Effector CD4-positive, alpha-beta T cell (primary cell): ENCODE measurements at regions not wholly inside any gene's neighbourhood (a gene's known extent, or its start where the extent isn't known, plus 50 kb on each side); places are given as distances from the start of the nearest gene placed in this dataset.

Experiments
- DNase-seq: peaks from one replicate; pipeline ENCODE4 v3.0.0-alpha.2; 2020

DNA sequence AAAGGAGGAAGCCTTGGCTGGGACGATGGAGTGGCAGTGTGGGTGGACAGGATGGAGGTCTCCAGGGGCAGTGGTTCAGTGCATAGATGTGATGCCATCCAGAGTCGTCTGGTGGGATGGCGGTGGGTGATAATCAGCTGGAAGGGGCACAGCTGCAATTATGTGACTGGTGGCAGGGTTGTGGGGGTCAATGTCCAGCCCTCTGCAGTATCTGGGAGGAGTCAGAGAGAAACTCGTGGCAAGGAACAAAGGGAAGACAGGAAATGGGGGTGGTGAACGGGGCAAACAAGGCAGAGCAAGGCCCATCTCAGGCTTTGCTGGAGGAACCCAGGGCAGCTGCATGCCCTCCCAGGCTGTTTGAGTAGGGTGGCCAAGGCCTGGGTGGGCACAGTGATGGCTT, 118.3 kb upstream of the USP24 start:
- no peak for DNase-seq

DNA sequence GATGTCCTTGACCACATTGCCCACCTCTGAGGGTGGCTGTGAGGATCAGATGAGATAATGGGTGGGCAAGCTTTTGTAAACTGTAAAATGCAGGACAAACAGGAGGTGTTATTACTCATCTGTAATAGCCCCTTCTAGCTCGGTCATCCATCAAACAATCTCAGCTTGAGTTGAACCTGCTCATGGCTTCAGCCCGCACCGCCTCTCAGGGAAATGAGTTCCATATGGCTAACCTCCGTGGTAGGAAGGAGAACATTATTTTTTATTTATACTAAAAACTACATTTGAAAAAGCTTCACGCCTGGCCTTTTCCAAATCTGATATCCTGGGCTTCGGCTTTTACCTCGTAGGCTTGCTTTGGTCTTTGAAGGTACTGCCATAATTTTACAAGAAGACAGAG, 116.2 kb upstream of the USP24 start:
- no peak for DNase-seq

DNA sequence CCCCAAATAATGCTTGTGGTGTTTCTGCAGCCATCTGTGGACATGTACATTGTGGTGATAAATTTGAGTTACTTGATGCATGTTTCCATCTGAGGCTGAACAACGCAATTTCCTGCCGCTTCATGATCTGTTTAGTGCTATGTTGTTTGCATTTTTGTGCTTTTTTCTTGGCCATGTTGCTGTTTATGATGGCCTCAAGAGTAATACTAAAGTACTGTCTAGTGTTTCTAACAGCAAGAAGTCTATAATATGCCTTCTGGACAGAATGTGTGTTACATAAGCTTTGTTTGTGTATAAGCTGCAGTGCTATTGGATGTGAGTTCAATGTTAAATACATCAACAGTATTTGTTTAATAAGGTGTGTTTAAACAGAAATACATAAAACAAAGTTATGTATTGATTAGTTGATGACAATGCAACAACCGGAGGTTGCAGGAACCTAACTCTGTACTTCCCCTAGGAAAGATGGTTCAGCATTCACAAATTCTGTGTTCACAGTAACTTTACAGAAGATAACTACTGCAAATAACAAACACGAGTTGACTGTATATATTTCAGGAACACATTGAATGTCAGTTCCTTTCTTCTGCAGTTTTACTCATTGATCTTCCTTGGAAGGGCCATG, 114.8 kb upstream of the USP24 start:
- no peak for DNase-seq

DNA sequence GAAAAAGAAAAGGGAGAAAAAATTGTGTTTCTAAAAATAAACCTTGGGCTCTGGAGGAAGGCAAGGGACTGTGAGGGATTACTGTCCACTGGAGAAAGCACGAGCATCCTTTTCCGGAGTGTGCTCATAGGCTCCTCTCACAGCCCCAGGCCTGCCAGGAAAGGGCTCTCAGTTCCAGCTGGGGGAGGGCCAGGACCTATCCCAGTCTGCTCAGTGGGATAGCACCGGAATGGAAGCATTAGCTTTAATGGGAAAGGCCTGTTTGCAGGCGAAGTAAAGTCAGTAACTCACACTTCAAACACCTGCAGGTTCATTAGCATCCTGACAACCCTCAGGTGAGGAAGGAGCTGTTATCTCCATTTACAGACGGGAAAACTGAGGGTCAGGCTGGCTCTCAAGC, 113.9 kb upstream of the USP24 start:
- DNase-seq, result no peak

DNA sequence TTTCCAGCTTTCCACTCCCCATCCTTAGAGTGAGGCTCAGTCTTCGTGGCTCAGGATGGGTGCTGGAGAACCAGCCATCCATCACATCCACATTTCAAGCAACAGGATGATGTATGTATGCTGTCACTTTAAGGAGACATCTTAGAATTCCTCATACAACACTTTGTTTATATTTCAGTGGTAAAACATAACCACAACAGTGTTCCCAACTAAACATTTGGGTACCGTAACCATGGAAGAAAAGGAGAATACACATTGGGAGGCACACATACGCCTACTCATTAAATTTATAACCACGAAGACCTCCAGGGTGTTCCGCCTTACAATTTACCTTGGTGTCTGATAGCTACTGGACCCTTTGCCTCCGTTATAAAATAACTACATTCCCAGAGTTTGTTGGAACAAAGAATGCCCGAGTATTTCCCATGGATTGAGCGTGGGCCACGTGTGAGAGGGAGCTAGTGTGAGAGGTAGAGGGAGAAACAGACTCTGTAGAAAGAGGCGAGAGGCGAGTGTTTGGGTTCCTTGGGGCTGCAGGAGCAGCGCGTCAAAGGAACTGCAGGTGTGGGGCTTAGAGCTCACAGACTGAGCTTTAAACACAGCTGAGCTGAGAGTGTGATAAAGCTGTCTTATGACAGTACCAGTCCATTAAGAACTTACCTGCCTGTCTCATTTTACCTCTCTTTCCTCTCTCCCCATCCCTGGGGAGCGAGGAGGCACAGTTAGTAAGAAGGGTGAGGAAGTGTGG, 111.5 kb upstream of the USP24 start:
- DNase-seq, result no peak

DNA sequence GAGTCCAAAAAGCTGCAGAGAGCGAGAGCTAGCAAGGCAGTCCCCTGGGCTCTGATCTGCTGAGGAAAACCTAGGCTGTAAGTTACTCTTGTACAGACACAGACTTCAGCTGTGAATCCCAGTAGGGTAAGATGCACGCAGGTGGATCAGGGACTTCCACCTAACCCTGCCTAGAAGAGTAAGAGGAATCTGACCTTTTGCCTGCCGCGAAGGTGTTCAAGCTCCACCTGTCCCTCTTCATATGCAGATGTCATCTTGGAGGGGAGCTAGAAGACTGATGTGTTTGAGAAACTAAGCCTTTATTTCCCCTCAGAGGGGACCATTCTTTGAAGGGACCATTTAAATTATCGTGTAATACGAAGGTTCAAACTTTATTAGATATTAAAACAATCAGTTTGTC, 108.6 kb upstream of the USP24 start:
- DNase-seq, result no peak

DNA sequence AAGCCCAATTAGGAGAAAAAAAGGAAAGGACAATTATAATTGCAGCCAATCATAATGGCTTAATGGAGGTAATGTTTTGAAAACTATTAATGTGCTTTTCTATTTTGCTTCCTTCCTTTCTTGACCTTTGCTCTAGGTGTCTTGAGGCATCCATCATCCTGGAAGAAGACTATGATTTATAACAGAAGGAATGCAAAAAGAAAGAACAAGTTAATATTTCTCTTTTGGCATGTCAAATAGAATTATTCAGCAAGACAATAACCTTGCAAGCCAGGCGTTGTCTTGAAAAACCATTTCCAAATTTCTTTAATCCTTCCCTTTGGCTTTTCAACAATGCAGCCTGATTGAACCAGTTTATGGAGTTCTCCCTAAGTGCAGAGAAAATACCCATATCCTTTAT, 107.7 kb upstream of the USP24 start:
- no peak for DNase-seq

DNA sequence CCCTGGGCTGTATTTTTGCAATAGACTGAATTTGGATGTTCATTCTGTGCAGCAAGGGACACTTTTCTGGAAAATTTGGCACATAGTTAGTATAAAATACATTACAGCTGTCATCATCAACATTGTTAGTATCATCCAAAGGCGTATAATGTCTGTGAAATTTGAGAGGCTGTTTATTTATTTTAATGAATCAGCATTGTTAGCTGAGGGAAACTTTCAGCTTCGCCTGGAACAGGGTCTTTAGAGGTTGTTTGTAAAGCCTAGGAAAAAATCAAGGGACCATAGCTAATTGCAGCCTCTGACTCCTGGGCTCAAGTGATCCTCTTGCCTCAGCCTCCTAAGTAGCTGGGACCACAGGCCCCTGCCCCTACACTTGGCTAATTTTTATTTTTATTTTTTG, 106.8 kb upstream of the USP24 start:
- DNase-seq, result no peak

DNA sequence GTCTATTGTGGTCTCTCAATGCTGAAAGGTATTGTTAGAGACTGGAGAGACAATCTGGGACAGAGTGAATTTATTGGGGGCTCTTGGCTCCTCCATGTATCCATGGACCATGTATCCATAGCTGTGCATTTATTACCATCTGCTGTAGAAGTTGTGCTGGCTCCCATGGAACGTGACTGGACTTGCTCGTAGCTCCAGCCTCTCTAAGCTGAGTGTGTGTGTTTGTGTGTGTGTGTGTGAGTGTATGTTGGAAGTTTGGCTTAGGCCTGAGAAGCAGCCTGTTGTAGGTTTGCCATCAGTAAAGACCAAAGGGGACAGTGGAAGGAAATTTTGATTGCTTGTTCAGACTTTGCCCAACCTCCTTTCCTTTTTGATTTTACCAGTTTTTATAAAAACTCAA, 105.7 kb upstream of the USP24 start:
- no peak for DNase-seq

DNA sequence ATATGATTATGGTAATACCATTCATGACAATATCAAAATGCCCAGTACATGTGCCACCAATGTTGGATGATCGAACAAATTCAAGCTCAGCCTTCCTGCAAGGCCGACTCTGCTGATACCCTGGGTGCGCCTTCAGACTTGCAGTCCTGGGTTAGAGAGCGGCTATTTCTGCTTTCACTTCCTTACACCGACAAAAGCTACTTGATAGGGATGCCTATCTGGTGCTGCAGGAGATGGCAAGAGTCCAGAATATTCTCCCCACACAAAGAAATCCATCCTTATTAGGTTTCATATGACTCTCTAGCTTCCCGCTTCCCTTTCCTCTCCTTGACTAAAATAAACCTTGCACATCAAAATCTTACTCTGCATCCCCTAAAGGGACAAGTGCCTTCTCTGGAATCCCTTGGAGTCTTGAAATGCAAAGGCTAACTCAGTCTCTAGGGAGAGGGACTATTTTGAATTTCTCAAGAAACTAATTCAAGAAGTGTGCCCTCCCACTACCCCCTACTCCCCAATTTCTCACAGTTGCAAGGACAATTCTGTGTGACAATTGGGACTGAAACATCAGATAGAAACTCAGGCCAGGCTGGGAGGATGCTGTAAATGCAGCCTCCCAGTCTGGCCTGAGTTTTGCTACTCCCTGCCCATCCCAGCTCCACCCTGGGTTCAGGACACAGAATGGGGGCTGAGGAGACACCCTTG, 103.1 kb upstream of the USP24 start:
- DNase-seq, result no peak

DNA sequence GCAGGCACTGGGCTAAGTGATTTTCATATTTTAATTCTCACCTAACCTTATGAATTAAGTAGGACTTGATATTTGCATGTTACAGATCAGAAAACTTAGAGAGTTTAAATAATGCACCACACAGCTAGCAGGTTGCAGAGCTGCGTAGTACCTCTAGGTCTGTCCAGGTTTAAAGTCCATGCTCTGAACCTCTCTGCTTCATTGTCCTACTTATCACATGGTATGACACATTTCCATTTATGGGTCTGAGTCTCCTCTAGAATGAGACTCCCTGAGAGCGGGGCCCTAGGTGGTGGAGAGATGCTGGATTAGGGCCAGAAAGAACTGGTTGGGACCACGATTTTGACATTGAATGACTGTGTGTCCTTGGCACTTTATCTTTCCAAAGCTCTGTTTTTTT, 102.5 kb upstream of the USP24 start:
- DNase-seq, result no peak

DNA sequence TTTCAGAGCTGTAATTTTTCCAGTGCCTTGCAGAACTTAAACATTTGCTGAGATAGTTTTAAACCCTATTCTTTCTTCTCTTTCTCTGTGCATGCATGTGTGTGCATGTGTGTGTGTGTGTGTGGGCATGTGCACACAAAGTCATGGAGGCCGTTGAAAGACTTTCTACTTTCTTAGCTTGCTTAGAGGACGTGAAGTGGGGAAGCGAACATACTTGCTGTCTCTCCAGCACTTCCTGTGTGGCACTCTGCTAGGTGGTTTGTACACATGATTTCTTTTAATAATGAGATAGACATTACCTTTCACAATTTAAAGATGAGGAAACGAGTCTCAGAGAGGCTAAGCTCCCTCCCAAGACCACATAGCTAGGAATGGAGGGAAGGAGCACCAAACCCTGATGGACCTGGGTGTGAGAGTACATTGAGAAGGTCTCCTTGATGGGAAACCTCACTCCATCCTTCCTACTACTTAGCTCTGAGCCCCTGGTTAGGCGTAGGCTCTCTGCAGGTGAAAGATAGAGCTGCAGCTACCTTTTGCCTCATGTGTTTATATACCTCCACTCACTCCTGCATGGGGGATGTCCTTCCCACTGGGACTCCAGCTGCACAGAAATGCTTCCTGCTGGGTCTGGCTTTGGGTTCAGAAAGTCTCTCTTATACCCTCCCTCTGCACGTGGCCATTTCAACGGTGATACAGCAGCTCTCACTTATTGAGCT, 101.9 kb upstream of the USP24 start:
- no peak for DNase-seq

DNA sequence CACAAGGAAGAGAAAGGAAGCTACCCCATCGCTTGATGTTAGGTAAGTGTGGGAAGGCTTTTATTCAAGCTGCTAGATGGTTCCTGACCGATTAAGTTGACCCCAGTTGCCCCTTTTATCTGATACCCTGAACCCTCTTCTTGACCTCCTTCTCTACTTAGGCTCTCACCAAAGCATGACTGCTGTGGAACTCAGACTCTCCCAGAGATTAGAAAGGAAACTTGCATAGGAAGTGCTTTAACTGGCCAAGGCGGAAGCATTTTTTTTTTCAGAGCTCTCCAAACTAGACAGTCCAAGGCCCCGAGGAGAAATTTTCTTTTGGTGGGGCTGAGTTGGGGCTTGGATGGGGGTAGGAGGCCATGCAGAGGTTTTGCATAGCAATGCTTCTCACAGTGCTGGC, 101.3 kb upstream of the USP24 start:
- no peak for DNase-seq

DNA sequence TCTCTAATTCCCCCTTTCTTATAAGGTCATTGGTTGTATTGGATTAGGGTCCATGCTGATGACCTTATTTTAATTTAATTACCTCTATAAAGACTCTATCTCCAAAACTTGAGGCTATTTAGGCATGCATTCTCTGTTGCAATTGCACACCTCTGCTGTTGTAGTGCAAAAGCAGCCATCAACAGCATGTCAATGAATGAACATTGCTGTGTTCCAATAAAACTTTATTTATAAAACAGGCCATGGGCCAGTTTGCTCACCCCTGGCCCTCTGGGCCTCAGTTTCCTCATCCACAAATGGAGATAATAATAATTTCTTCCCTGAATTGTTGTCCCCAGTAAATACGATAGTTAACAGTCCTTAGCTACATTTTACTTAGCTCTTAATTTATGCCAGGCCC, 100.4 kb upstream of the USP24 start:
- DNase-seq, result no peak

DNA sequence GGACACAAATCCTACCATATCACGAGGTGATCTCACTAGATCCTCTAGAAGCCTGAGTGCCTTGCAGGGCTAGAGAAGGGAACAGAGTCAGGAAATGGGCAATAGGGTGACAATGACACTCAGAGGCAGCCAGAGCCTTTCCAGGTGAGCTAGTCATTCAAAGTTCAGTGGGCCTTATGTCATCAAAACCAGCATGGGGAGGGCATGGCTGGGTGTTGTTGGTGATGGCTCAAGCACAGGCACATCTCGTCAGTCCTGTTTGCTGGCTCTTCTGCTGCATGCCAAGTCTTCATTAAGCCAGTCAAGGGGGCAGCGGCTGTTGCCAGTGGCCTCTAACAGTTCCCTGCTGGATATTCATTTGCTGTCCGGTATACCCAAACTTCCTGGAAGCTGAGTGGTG, 99.6 kb upstream of the USP24 start:
- DNase-seq, result no peak

DNA sequence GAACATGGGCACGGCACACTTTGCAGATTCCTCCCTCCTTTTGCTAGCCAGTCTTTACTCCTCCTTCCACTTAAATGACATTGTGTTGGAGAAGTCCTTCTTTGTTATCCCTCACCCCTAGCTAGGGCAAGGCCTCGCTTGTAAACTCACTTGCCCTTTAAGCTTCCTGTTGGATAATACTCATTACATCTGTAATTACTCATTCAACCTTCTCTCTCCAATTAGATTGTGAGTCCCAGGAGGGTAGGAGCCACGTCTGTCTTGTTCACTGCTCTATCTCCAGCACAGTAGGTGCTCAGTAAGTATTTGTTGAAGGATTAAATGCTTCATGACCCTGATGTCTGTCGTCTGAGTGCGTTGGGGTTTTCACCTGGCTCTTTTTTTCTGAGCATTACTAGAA, 98.7 kb upstream of the USP24 start:
- DNase-seq, result no peak

DNA sequence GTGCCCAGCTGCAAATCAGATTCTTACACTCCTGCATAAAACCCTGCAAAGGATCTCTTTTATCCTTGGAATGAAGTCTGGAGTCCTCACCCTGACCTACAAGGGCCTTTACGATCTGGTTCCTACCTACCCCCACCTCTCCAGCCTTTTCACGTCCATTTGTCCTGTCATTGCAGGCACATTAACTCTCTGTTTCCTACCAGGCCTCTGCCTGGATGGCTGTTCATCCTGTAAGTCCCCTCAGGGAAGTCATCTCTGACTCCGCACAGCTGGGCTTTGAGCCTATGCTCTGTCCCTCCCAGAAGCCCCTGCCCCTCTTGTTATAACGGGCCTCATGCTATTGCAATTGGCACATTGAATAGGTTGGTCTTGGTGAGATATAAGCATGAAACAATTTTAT, 96.8 kb upstream of the USP24 start:
- no peak for DNase-seq

DNA sequence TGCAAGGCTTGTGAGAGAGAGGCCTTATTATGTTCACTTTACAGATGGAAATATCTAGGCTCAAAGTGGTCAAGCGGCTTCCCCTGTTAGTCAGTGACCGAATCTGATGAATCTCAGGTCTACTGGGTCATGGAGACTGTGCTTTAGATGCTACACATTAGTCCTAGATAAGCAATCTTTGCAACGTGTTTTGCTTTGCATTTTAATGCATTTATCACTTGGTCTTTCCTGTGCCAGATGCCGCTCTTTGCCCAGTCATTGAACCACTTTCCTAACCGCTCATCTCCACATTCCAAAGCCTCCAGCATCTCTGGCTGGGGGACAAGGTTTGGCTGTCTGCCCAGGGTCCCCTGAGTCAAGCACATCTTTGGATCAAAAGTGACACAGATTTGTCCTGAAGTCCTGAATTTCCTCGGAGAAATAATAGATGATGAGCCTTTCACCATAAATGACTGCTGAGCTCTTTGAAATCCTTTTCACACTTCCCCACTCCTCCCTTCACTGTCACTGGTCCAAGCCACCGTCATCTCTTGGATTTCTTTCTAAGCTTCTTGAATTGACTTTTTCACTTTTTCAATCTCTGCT, 96.0 kb upstream of the USP24 start:
- no peak for DNase-seq

DNA sequence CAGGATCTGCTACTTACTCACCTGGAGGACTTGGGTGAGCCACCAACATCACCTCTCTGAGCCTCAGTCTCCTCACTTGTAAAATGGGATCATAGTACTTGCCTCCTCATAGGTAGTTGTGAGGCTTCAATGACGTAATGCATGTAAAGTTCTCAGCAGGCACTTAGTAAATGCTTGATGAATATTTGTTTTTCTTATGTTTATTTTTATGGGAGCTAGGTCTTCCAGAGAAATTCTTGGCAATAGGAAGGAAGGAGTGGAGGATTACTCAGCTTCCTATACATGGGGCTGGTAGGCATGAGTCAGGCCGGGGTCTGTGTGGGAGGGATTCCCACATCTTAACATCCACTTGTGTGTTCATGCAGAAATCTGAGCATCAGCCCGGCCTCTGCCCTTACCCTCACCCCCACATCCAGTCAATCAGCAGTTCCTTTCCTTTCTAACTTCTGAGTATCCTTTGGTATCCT, 95.4 kb upstream of the USP24 start:
- no peak for DNase-seq

DNA sequence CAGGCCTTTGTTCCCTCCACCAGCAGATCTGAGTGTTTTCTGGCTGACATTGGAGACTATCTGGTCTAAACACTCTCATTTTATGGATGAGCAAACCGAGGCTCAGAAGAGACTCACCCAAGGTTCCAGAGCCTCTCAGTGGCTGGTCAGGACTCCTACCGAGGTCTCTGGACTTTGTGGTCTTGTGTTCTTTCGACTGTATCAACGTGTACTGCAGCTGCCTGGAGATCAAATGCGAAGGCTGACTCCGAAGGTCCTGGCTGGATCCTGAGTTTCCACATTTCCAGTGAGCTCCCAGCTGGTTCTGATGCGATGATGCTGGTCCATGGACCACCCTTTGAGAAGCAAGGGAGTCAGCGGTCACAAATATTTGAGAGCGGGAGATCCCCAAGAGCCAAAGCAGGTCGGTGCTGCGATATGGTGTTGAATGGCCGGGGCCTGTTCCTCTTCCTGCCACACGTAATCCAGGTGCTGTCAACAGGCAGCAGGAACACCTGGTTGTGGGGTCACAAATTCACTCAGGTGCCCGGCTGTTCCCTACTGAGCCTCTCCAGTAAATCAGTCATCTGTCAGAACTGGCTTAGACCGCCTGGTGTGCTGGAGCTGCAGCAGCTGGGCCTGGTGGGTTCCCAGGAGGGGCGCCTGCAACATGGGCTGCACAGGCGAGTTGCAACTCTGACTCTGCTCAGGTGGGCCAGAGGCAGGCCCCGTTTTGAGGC, 94.8 kb upstream of the USP24 start:
- DNase-seq, result no peak

DNA sequence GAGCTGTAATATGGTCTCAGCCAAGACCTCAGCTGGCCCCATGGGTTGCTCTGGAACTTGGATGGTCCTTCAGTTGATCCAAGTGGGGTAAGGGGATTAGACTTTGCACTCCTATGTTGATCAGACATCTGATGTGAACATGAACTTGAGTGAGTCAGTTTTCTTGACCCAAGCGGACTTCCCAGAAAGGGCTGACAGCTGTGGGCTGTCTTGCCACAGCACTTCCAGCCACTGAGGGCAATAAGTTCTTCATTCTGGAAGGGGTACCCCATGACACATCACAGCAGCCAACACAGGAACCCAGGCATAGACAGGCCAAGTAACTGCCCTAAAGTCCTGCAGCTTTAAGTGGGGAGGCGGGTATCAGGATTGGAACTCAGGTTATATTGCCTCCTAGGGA, 93.9 kb upstream of the USP24 start:
- DNase-seq, result no peak

DNA sequence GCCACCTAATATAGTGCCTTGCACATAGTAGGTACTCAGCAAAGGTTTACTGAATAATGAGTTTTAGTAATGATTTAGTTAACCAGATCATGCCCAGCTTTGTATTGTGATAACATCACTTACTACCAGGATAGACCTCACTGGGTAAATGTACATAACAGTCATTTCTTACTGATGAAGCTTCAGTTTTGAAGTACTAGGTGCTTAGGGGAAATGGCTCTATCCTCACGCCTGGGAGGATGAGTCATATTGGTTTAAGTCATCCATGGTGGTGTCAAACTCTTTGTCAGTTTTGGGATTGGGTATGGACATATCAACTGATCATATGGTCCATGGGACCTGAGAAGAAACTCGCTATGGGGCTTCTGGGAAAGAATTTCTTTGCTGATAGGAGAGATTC, 90.6 kb upstream of the USP24 start:
- no peak for DNase-seq
